SIG-M5 treated with dmso at 0.1 percent for 504 hours (cell line): ENCODE measurements at regions not wholly inside any gene's neighbourhood (a gene's known extent, or its start where the extent isn't known, plus 50 kb on each side); places are given as distances from the start of the nearest gene placed in this dataset.
"Not testable (repeated sequence)": the region's sequence is repeated elsewhere in the genome, so short reads cannot be mapped to it uniquely, and the experiment has no call there.

Experiments used
- DNase-seq: peaks from one replicate; lab custom pipeline; 2025; ENCODE audit not compliant: unreplicated experiment; lab: John Stamatoyannopoulos, UW

GRCh38 chr2:76178610-76179009, 467.9 kb upstream of the GCFC2 start:
- DNase-seq = no peak

- DNase-seq = no peak
These were observed 464.6 kb upstream of the GCFC2 start for GRCh38 chr2:76175295-76175694.

- no peak for DNase-seq
These were observed 463.8 kb upstream of the GCFC2 start for GRCh38 chr2:76174505-76174904.

GRCh38 chr2:76173206-76173605, 462.5 kb upstream of the GCFC2 start:
- DNase-seq = not testable (repeated sequence)

GRCh38 chr2:76172154-76172595, 461.5 kb upstream of the GCFC2 start:
- DNase-seq = not testable (repeated sequence)

GRCh38 chr2:76170856-76171255, 460.1 kb upstream of the GCFC2 start:
- DNase-seq = no peak

GRCh38 chr2:76170009-76170384, 459.3 kb upstream of the GCFC2 start:
- DNase-seq = no peak

- DNase-seq = no peak
These were observed 458.7 kb upstream of the GCFC2 start for GRCh38 chr2:76169276-76170008.

GRCh38 chr2:76163860-76164259, 453.1 kb upstream of the GCFC2 start:
- no peak for DNase-seq

GRCh38 chr2:76160670-76161069, 450.0 kb upstream of the GCFC2 start:
- DNase-seq = no peak

GRCh38 chr2:76159042-76159648, 448.4 kb upstream of the GCFC2 start:
- no peak for DNase-seq

GRCh38 chr2:76157531-76157930, 446.8 kb upstream of the GCFC2 start:
- DNase-seq = no peak

- DNase-seq = no peak
These were observed 444.3 kb upstream of the GCFC2 start for GRCh38 chr2:76154981-76155380.

- no peak for DNase-seq
These were observed 439.1 kb upstream of the GCFC2 start for GRCh38 chr2:76149846-76150245.

- DNase-seq = not testable (repeated sequence)
These were observed 428.6 kb upstream of the GCFC2 start for GRCh38 chr2:76139303-76139702.

GRCh38 chr2:76128622-76129021, 417.9 kb upstream of the GCFC2 start:
- DNase-seq = no peak

GRCh38 chr2:76120176-76120575, 409.5 kb upstream of the GCFC2 start:
- DNase-seq = no peak

- no peak for DNase-seq
These were observed 379.0 kb upstream of the GCFC2 start for GRCh38 chr2:76089683-76090082.

GRCh38 chr2:76083248-76083647, 372.5 kb upstream of the GCFC2 start:
- DNase-seq = no peak

GRCh38 chr2:76082509-76082908, 371.8 kb upstream of the GCFC2 start:
- DNase-seq = no peak

- DNase-seq = no peak
These were observed 369.4 kb upstream of the GCFC2 start for GRCh38 chr2:76080154-76080553.

- DNase-seq = no peak
These were observed 364.4 kb upstream of the GCFC2 start for GRCh38 chr2:76075126-76075525.
